Heart left ventricle (tissue), 13 donors: ENCODE measurements at regions not wholly inside any gene's neighbourhood (a gene's known extent, or its start where the extent isn't known, plus 50 kb on each side); places are given as distances from the start of the nearest gene placed in this dataset.

Experiments
- CTCF ChIP-seq, 12 donors: fragments of 200-600 bp; sonication (generic) in 4 of 12; IDR thresholded peaks; one replicate each; pipeline versions ENCODE4 v1.5.0 to v1.8.0; 2018 to 2022; ENCODE audit warnings: antibody characterized with exemption in 12 of 12, mild to moderate bottlenecking in 5 of 12
- POLR2A ChIP-seq, 2 donors: fragments of 450-650 bp; IDR thresholded peaks; one replicate each; pipeline ENCODE4 v1.6.1; 2017; ENCODE audit warnings: antibody characterized with exemption in 2 of 2, mild to moderate bottlenecking in 2 of 2, moderate library complexity in 2 of 2
- donor health status: ischemic (EF 13 %, LVEDD 7.1; RV severe dilation, severe dysfunction).
- donor health status: DM: no; HTN: yes; CAD: no.
- donor health status: DM: no; HTN: no; CAD: no.
- donor health status: ischemic (EF 25% LVEDD 6.9; RV normal size, moderate dysfunction).
- donor health status: ischemic (EF 25% LVEDD 5.7; RV mildly dilated, moderate dysfunction).
- donor health status: ischemic (EF 35%, LVEDD 5.7; RV mildly dilated, moderate dysfunction).
- donor health status: nonischemic (EF 11% LVEDD 7.7; RV severe dilation, severe dysfunction).
- donor health status: DM: yes; HTN: yes; CAD: no.
- donor health status: PGD.
- donor health status: ischemic (EF 29% LVEDD 5.4; RV normal size, mild dysfunction).
- donor health status: nonischemic (EF 23%, LVEDD 6.1; RV moderate dilation, normal function).

GRCh38 chr3:124269619-124270018, 277.7 kb upstream of the ROPN1 start:
- TF ChIP-seq CTCF (IDR thresholded peaks at IDR 0.05): no peak
- no peak for TF ChIP-seq POLR2A (IDR thresholded peaks at IDR 0.05)
